ENCODE measurements at regions not wholly inside any gene's neighbourhood (a gene's known extent, or its start where the extent isn't known, plus 50 kb on each side); places are given as distances from the start of the nearest gene placed in this dataset.
A peak's percentile ranks its signal among the peaks of the same experiment; 100 is the strongest.
"Not testable (repeated sequence)": the region's sequence is repeated elsewhere in the genome, so short reads cannot be mapped to it uniquely, and the experiment has no call there.

GRCh38 chr9:24881361-24881760 lies 335.7 kb upstream of the IZUMO3 start:
- H3K4me3 ChIP-seq (ENCODE audit: low read length) = no peak overlapping the region
- TF ChIP-seq, protein P1, sequence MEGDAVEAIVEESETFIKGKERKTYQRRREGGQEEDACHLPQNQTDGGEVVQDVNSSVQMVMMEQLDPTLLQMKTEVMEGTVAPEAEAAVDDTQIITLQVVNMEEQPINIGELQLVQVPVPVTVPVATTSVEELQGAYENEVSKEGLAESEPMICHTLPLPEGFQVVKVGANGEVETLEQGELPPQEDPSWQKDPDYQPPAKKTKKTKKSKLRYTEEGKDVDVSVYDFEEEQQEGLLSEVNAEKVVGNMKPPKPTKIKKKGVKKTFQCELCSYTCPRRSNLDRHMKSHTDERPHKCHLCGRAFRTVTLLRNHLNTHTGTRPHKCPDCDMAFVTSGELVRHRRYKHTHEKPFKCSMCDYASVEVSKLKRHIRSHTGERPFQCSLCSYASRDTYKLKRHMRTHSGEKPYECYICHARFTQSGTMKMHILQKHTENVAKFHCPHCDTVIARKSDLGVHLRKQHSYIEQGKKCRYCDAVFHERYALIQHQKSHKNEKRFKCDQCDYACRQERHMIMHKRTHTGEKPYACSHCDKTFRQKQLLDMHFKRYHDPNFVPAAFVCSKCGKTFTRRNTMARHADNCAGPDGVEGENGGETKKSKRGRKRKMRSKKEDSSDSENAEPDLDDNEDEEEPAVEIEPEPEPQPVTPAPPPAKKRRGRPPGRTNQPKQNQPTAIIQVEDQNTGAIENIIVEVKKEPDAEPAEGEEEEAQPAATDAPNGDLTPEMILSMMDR (conservative IDR thresholded peaks at IDR 0.05; ENCODE audit: low read depth, low read length) = no peak
- DNase-seq (ENCODE audit: low read depth) = no peak

DNA sequence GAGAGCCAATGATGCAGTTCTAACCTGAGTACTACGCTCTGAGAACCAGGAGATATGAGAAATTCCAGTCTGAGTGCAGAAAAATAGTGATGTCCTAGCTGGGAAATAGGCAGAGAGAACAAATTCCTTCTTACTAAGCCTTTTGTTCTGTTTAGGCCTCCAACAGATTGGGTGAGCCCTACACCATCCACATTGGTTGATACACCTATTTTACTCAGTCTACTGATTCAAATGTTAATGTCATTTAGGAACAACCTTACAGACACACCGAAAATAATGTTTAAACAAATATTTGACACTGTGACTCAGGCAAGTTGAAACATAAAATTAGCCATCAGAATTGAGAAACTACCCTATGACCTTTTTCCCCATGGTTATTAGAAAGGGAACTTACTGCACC lies 333.9 kb upstream of the IZUMO3 start:
- H3K4me3 ChIP-seq (ENCODE audit: low read length) = no peak overlapping the region
- DNase-seq (ENCODE audit: low read depth) = no peak
- TF ChIP-seq, protein P1 (conservative IDR thresholded peaks at IDR 0.05; ENCODE audit: low read depth, low read length) = no peak

DNA sequence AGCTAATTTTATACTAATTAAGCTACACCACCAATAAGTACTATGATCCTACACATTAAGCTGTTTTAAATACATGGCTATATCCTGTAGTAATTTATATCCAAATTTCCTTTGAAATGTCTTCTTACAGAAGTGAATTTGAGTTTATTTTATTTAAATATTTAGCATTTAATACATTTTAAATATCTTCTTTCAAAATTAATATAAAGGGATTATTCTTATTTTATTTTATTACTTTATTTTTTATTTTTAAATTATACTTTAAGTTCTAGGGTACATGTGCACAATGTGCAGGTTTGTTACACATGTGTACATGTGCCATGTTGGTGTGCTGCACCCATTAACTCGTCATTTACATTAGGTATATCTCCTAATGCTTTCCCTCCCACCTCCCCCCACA lies 310.9 kb upstream of the IZUMO3 start:
- H3K4me3 ChIP-seq (ENCODE audit: low read length); DNase-seq (ENCODE audit: low read depth): not testable (repeated sequence)

- DNase-seq (ENCODE audit: low read depth) = no peak
- TF ChIP-seq, protein P1 (conservative IDR thresholded peaks at IDR 0.05; ENCODE audit: low read depth, low read length) = no peak
- no peak overlapping the region for H3K4me3 ChIP-seq (ENCODE audit: low read length)
Observed at GRCh38 chr9:24846248-24846912, 300.7 kb upstream of the IZUMO3 start.

- no peak overlapping the region for H3K4me3 ChIP-seq (ENCODE audit: low read length)
- no peak for DNase-seq (ENCODE audit: low read depth)
- TF ChIP-seq, protein P1 (conservative IDR thresholded peaks at IDR 0.05; ENCODE audit: low read depth, low read length) = no peak
Observed at GRCh38 chr9:24844217-24844616, 298.5 kb upstream of the IZUMO3 start.

GRCh38 chr9:24841993-24842392 lies 296.3 kb upstream of the IZUMO3 start:
- no peak for DNase-seq (ENCODE audit: low read depth)
- TF ChIP-seq, protein P1 (conservative IDR thresholded peaks at IDR 0.05; ENCODE audit: low read depth, low read length) = no peak
- H3K4me3 ChIP-seq (ENCODE audit: low read length) = no peak overlapping the region

DNA sequence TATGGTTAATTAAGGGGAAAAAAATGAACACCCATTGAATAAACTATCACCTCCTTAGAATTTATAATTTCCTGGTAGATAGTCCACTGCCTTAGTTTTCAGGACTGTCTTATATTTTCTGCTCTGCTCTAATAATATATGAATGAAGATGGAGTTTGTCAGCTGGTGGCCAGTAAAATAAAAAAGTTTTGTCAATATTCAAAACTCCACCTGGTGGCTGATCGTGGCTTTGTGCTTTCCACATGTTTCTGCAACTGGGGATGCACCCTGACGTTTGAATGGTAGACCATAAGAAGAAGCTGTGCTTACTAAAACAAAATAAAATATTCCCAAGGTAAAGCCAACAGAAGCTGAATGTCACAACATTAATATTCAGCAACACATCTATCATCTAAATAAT lies 286.6 kb upstream of the IZUMO3 start:
- H3K4me3 ChIP-seq (ENCODE audit: low read length) = no peak overlapping the region
- no peak for DNase-seq (ENCODE audit: low read depth)
- TF ChIP-seq, protein P1 (conservative IDR thresholded peaks at IDR 0.05; ENCODE audit: low read depth, low read length) = peak; percentile 46

All from retinal pigment epithelial cell (primary cell).